K562 (cell line): ENCODE measurements at regions not wholly inside any gene's neighbourhood (a gene's known extent, or its start where the extent isn't known, plus 50 kb on each side); places are given as distances from the start of the nearest gene placed in this dataset.

ENCODE experiments used
- AFF4 ChIP-seq: sonication (generic); formaldehyde crosslinking; IDR thresholded peaks from 2 replicates; pipeline ENCODE4 v1.8.0; 2023; ENCODE audit warnings: mild to moderate bottlenecking, missing genetic modification reagents
- ATF1 ChIP-seq, 2 experiments: fragments of 450-650 bp in 1 of 2; IDR thresholded peaks; 2 replicates each; pipeline ENCODE4 v1.6.1; 2016; ENCODE audit warnings: missing compliant biosample characterization in 1 of 2, missing genetic modification characterization in 1 of 2
- BDP1 ChIP-seq: IDR thresholded peaks from 3 replicates; pipeline ENCODE4 v1.6.1; 2011; ENCODE audit not compliant: insufficient read length, insufficient read depth
- POLR2A ChIP-seq: fragments of 450-650 bp; conservative IDR thresholded peaks from 2 replicates; pipeline ENCODE4 v1.6.1; 2016
- PTBP1 ChIP-seq: fragments of 200-400 bp; formaldehyde crosslinking; IDR thresholded peaks from 2 replicates; pipeline ENCODE4 v1.6.1; 2017; ENCODE audit warnings: low read depth, low read length
- TAF15 ChIP-seq: fragments of 200-400 bp; formaldehyde crosslinking; IDR thresholded peaks from 2 replicates; pipeline ENCODE4 v1.6.1; 2017; ENCODE audit warnings: mild to moderate bottlenecking, low read depth, low read length, moderate library complexity

GRCh38 chr18:49656073-49656692, 94.3 kb downstream of the LIPG start:
- no peak for TF ChIP-seq TAF15
- TF ChIP-seq POLR2A: no peak
- TF ChIP-seq AFF4 (CRISPR knock-in tag): no peak
- TF ChIP-seq PTBP1: no peak
- no peak for TF ChIP-seq ATF1 (CRISPR knock-in tag; IDR thresholded peaks at IDR 0.05)
- no peak for TF ChIP-seq ATF1 (tag; IDR thresholded peaks at IDR 0.05)
- TF ChIP-seq BDP1: no peak
